ENCODE measurements at regions not wholly inside any gene's neighbourhood (a gene's known extent, or its start where the extent isn't known, plus 50 kb on each side); places are given as distances from the start of the nearest gene placed in this dataset.

GRCh38 chr13:99819967-99820366 is 151.6 kb downstream of the ZIC5 start:
- H3K27ac ChIP-seq, result no peak overlapping the region
- no peaks in the 10 kb centered on the region for H3K36me3 ChIP-seq
- H3K27me3 ChIP-seq, result no peaks in the 10 kb centered on the region
- H3K9me3 ChIP-seq, result no peaks in the 10 kb centered on the region
- no peak for DNase-seq
- TF ChIP-seq POLR2A (IDR thresholded peaks at IDR 0.05), result no peak
- TF ChIP-seq, protein P1, sequence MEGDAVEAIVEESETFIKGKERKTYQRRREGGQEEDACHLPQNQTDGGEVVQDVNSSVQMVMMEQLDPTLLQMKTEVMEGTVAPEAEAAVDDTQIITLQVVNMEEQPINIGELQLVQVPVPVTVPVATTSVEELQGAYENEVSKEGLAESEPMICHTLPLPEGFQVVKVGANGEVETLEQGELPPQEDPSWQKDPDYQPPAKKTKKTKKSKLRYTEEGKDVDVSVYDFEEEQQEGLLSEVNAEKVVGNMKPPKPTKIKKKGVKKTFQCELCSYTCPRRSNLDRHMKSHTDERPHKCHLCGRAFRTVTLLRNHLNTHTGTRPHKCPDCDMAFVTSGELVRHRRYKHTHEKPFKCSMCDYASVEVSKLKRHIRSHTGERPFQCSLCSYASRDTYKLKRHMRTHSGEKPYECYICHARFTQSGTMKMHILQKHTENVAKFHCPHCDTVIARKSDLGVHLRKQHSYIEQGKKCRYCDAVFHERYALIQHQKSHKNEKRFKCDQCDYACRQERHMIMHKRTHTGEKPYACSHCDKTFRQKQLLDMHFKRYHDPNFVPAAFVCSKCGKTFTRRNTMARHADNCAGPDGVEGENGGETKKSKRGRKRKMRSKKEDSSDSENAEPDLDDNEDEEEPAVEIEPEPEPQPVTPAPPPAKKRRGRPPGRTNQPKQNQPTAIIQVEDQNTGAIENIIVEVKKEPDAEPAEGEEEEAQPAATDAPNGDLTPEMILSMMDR (IDR thresholded peaks at IDR 0.05), result no peak
- no peak overlapping the region for H3K4me3 ChIP-seq
- H3K4me1 ChIP-seq, result no peaks in the 10 kb centered on the region
- intact Hi-C loops (cut with DNase I; ENCODE audit: low total_unique reads), result no loop called here

DNA sequence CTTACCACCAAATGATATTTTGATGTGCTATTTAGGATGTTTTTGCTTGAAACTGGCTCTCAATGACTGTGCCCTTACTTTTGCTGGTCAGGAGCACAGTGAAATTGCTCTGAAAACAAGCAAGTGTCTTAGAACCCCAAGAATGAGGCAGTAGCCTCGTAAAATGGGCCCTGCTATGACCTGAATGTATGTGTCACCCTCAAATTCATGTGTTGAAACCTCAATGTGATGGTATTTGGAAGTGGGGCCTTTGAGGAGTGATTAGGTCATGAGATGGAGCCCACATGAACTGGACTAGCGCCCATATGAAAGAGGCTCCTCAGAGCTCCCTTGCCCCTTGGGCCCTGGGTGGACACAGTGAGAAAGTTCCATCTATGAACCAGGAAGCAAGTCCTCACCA is 155.2 kb downstream of the ZIC5 start:
- no peak for DNase-seq
- no peaks in the 10 kb centered on the region for H3K27me3 ChIP-seq
- H3K27ac ChIP-seq, result no peak overlapping the region
- TF ChIP-seq, protein P1 (IDR thresholded peaks at IDR 0.05), result no peak
- H3K36me3 ChIP-seq, result no peaks in the 10 kb centered on the region
- no peaks in the 10 kb centered on the region for H3K4me1 ChIP-seq
- intact Hi-C loops (cut with DNase I; ENCODE audit: low total_unique reads), result no loop called here
- no peak overlapping the region for H3K4me3 ChIP-seq
- no peaks in the 10 kb centered on the region for H3K9me3 ChIP-seq

GRCh38 chr13:99813336-99814095 is 158.1 kb downstream of the ZIC5 start:
- TF ChIP-seq, protein P1 (IDR thresholded peaks at IDR 0.05), result no peak
- no peak for TF ChIP-seq POLR2A (IDR thresholded peaks at IDR 0.05)
- DNase-seq, result no peak
- Histone ChIP-seq H3K4me1 (no peaks in the 10 kb centered on the region), H3K4me3 (no peak overlapping the region), H3K27me3 (no peaks in the 10 kb centered on the region), H3K9me3 (no peaks in the 10 kb centered on the region), H3K36me3 (no peaks in the 10 kb centered on the region), H3K27ac (no peak overlapping the region)
- intact Hi-C loops (cut with DNase I; ENCODE audit: low total_unique reads), result no loop called here

GRCh38 chr13:99812625-99813024 is 158.9 kb downstream of the ZIC5 start:
- no peak overlapping the region for H3K27ac ChIP-seq
- TF ChIP-seq, protein P1 (IDR thresholded peaks at IDR 0.05), result no peak
- TF ChIP-seq POLR2A (IDR thresholded peaks at IDR 0.05), result no peak
- H3K27me3 ChIP-seq, result no peaks in the 10 kb centered on the region
- no peaks in the 10 kb centered on the region for H3K36me3 ChIP-seq
- H3K4me3 ChIP-seq, result no peak overlapping the region
- no peaks in the 10 kb centered on the region for H3K4me1 ChIP-seq
- intact Hi-C loops (cut with DNase I; ENCODE audit: low total_unique reads), result no loop called here
- DNase-seq, result no peak
- no peaks in the 10 kb centered on the region for H3K9me3 ChIP-seq

DNA sequence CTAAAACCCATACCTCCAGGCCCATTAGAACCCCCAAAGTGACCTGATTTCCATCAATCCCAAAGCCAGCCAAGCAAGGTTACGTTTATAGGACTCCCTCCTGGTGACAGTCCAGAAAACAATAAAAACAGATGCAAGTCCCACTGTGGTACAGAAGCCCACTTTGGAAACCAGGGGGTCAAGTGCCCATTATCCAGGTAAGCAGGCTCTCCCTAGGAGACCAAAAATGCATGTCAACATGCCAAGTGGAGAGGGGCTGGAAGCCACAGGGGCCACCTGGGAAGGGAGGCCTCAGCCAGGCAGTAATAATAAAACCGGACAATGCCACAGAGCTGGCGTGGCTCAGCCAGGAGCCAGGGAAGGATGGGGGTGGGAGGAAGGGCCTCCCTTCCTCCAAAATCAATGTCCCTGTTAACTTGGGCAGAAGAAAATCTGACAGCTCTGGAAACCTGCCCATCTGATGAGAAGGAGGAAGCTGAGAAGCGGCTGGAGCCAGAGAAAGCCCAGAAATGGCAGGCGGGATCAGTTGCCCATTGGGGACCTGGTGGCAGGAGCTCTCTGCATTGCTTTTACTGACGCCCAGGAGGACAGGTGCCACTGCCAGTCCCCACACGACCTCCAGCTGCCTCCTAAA is 160.4 kb downstream of the ZIC5 start:
- no peak for DNase-seq
- H3K4me3 ChIP-seq, result no peak overlapping the region
- H3K36me3 ChIP-seq, result no peaks in the 10 kb centered on the region
- TF ChIP-seq POLR2A (IDR thresholded peaks at IDR 0.05), result no peak
- TF ChIP-seq, protein P1 (IDR thresholded peaks at IDR 0.05), result no peak
- intact Hi-C loops (cut with DNase I; ENCODE audit: low total_unique reads), result no loop called here
- H3K4me1 ChIP-seq, result no peaks in the 10 kb centered on the region
- no peaks in the 10 kb centered on the region for H3K27me3 ChIP-seq
- H3K27ac ChIP-seq, result no peak overlapping the region
- no peaks in the 10 kb centered on the region for H3K9me3 ChIP-seq

Measured in uterus (tissue), 3 donors.